Astrocyte of the spinal cord (primary cell): ENCODE measurements at regions not wholly inside any gene's neighbourhood (a gene's known extent, or its start where the extent isn't known, plus 50 kb on each side); places are given as distances from the start of the nearest gene placed in this dataset.
A peak's percentile ranks its signal among the peaks of the same experiment; 100 is the strongest.
"Not testable (repeated sequence)": the region's sequence is repeated elsewhere in the genome, so short reads cannot be mapped to it uniquely, and the experiment has no call there.

Experiments used
- DNase-seq: peaks from one replicate; pipeline ENCODE4 v3.0.0; 2011; ENCODE audit warnings: low read depth, low spot score
- H3K4me3 ChIP-seq: 2 replicates; pipeline ENCODE4 v1.5.1; 2011; ENCODE audit warnings: low read depth, mild to moderate bottlenecking, low read length, moderate library complexity
- CTCF ChIP-seq: IDR thresholded peaks from 2 replicates; pipeline ENCODE4 v1.5.1; 2012; ENCODE audit warnings: low read depth, mild to moderate bottlenecking, low read length, inconsistent platforms
- in situ Hi-C: cut with HindIII; loops from 2 replicates; pipeline ENCODE4 v1.10.0; 2017; ENCODE audit warnings: low sequenced_read_pairs

- in situ Hi-C loops = no loop called here
- no peak overlapping the region for H3K4me3 ChIP-seq
- no peak for TF ChIP-seq CTCF
- no peak for DNase-seq
These were observed 1929.9 kb downstream of the PCDH9 start for GRCh38 chr13:65300220-65300619.

- no peak overlapping the region for H3K4me3 ChIP-seq
- in situ Hi-C loops = no loop called here
- TF ChIP-seq CTCF = no peak
- no peak for DNase-seq
These were observed 1936.5 kb downstream of the PCDH9 start for GRCh38 chr13:65293530-65294198.

- in situ Hi-C loops = no loop called here
These were observed 1937.6 kb downstream of the PCDH9 start for GRCh38 chr13:65292488-65292901.

GRCh38 chr13:65287405-65287804 is 1942.7 kb downstream of the PCDH9 start:
- no peak for TF ChIP-seq CTCF
- no peak for DNase-seq
- in situ Hi-C loops = no loop called here
- no peak overlapping the region for H3K4me3 ChIP-seq

More at GRCh38 chr13:65292488-65292901, 1937.6 kb downstream of the PCDH9 start:
- no peak overlapping the region for H3K4me3 ChIP-seq
- no peak for TF ChIP-seq CTCF
- peak; percentile 85 for DNase-seq

- TF ChIP-seq CTCF = no peak
- no peak overlapping the region for H3K4me3 ChIP-seq
- DNase-seq = no peak
- in situ Hi-C loops = no loop called here
These were observed 1954.1 kb downstream of the PCDH9 start for GRCh38 chr13:65275838-65276630.

- in situ Hi-C loops = no loop called here
- TF ChIP-seq CTCF = no peak
These were observed 1955.0 kb downstream of the PCDH9 start for GRCh38 chr13:65275108-65275507.

GRCh38 chr13:65273811-65274420 is 1956.2 kb downstream of the PCDH9 start:
- in situ Hi-C loops, H3K4me3 ChIP-seq, DNase-seq: not testable (repeated sequence)

More at GRCh38 chr13:65275108-65275507, 1955.0 kb downstream of the PCDH9 start:
- DNase-seq = no peak
- H3K4me3 ChIP-seq = no peak overlapping the region
